Tibial artery (tissue), 4 donors: ENCODE measurements at regions not wholly inside any gene's neighbourhood (a gene's known extent, or its start where the extent isn't known, plus 50 kb on each side); places are given as distances from the start of the nearest gene placed in this dataset.

ENCODE experiments used
- DNase-seq, 2 donors: peaks; one replicate each; pipeline ENCODE4 v3.0.0-alpha.2; 2019
- H3K27ac ChIP-seq, 2 donors: fragments of 200-600 bp; sonication (generic) in 1 of 2; 1 replicate in 1 of 2; 2 replicates in 1 of 2; pipeline ENCODE4 v1.5.1; 2018 to 2019; ENCODE audit warnings: mild to moderate bottlenecking in 1 of 2
- H3K27me3 ChIP-seq, 2 donors: fragments of 200-600 bp; sonication (generic) in 1 of 2; one replicate each; pipeline versions ENCODE4 v1.5.1 to v1.6.0; 2016 to 2019
- H3K36me3 ChIP-seq, 3 donors: fragments of 200-600 bp; sonication (generic) in 2 of 3; one replicate each; pipeline ENCODE4 v1.5.1; 2016 to 2019; ENCODE audit warnings: mild to moderate bottlenecking in 2 of 3
- H3K4me1 ChIP-seq, 4 donors: fragments of 200-600 bp; sonication (generic) in 2 of 4; 1 replicate in 3 of 4; 2 replicates in 1 of 4; pipeline ENCODE4 v1.5.1; 2016 to 2019
- H3K4me3 ChIP-seq, 2 donors: fragments of 200-600 bp; sonication (generic) in 1 of 2; 1 replicate in 1 of 2; 2 replicates in 1 of 2; pipeline ENCODE4 v1.5.1; 2018 to 2019; ENCODE audit warnings: mild to moderate bottlenecking in 2 of 2
- H3K9me3 ChIP-seq, 3 donors: fragments of 200-600 bp; sonication (generic) in 1 of 3; one replicate each; pipeline ENCODE4 v1.5.1; 2016 to 2019
- intact Hi-C: fragments of 100-400 bp; cut with DNase I; formaldehyde crosslinking; loops from one replicate; pipeline ENCODE4 v1.15.0; 2023; ENCODE audit warnings: low total_unique reads
- TF ChIP-seq, protein P1 (sequence below), 2 experiments: fragments of 200-600 bp in 1 of 2; fragments of 450-650 bp in 1 of 2; IDR thresholded peaks; one replicate each; pipeline ENCODE4 v1.5.1; 2017 to 2019; ENCODE audit warnings: antibody characterized with exemption in 2 of 2, mild to moderate bottlenecking in 1 of 2, moderate library complexity in 1 of 2

DNA sequence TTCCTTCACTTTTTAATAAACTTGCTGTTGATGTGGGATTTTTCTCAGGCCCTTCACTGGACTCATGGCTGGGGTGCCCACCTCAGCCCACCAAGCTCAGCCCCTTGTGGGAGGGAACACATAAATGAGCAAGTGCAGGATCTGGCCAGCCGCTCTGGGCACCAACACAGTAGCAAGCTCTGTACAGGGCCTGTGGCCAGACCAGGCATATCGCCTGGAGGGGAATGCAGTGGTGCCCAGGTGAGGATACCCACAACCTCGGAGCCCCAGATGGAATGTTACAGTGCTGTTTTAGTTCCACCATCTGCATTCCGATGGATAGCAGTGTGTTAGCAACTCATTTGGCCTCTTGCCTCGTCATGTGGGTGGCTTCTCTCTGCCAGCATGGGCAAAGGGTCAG, 234.6 kb downstream of the PPP1R3A start:
- Histone ChIP-seq H3K4me3 (no peak overlapping the region), H3K36me3 (no peaks in the 10 kb centered on the region), H3K4me1 (no peaks in the 10 kb centered on the region), H3K27me3 (no peaks in the 10 kb centered on the region), H3K9me3 (no peaks in the 10 kb centered on the region), H3K27ac (no peak overlapping the region)
- intact Hi-C loops: no loop called here
- DNase-seq: no peak
- TF ChIP-seq, protein P1, sequence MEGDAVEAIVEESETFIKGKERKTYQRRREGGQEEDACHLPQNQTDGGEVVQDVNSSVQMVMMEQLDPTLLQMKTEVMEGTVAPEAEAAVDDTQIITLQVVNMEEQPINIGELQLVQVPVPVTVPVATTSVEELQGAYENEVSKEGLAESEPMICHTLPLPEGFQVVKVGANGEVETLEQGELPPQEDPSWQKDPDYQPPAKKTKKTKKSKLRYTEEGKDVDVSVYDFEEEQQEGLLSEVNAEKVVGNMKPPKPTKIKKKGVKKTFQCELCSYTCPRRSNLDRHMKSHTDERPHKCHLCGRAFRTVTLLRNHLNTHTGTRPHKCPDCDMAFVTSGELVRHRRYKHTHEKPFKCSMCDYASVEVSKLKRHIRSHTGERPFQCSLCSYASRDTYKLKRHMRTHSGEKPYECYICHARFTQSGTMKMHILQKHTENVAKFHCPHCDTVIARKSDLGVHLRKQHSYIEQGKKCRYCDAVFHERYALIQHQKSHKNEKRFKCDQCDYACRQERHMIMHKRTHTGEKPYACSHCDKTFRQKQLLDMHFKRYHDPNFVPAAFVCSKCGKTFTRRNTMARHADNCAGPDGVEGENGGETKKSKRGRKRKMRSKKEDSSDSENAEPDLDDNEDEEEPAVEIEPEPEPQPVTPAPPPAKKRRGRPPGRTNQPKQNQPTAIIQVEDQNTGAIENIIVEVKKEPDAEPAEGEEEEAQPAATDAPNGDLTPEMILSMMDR (IDR thresholded peaks at IDR 0.05): no peak

DNA sequence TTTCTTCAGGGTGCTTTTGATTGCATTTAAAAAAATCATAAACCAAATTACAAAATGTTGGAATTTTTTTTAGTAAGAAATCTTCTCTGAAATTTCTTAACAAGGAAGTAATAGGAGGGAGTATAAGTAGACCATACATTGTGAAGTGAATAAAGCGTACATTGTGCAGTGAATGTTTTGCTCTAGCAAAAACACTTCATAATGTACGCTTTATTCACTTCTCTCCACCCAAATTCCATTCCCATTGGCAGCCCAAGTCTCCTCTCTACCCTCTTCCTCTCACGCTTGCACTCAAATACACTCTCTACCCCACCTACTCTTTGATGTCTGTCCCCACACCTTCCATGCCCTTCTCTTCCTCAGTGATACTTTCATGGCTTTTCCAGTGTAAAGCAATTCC, 241.0 kb downstream of the PPP1R3A start:
- DNase-seq: no peak
- Histone ChIP-seq H3K27ac (no peak overlapping the region), H3K4me1 (no peaks in the 10 kb centered on the region), H3K27me3 (no peaks in the 10 kb centered on the region), H3K36me3 (no peaks in the 10 kb centered on the region), H3K9me3 (no peaks in the 10 kb centered on the region), H3K4me3 (no peak overlapping the region)
- intact Hi-C loops: no loop called here
- TF ChIP-seq, protein P1 (IDR thresholded peaks at IDR 0.05): no peak

DNA sequence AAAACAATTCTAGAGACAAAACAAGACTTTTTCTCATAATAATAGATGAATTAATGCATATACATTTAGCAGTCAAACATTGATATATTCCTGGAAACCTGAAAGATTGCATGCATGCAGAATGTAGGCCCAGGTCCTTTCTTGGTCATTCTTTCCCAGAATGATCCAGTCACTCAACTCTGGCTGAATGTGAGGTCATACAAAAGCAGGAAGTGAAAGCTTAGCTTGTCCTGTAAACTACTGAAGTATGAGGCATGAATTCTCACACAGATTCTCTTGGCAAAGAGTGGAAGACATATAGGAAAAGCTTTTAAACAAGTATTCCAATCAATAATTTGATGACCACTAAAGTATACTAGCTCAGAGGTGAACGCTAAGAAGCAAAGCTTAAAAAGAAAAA, 253.9 kb downstream of the PPP1R3A start:
- Histone ChIP-seq H3K27ac (no peak overlapping the region), H3K27me3 (no peaks in the 10 kb centered on the region), H3K4me3 (no peak overlapping the region), H3K36me3 (no peaks in the 10 kb centered on the region), H3K9me3 (no peaks in the 10 kb centered on the region), H3K4me1 (no peaks in the 10 kb centered on the region)
- DNase-seq: no peak
- intact Hi-C loops: no loop called here
- TF ChIP-seq, protein P1 (IDR thresholded peaks at IDR 0.05): no peak

DNA sequence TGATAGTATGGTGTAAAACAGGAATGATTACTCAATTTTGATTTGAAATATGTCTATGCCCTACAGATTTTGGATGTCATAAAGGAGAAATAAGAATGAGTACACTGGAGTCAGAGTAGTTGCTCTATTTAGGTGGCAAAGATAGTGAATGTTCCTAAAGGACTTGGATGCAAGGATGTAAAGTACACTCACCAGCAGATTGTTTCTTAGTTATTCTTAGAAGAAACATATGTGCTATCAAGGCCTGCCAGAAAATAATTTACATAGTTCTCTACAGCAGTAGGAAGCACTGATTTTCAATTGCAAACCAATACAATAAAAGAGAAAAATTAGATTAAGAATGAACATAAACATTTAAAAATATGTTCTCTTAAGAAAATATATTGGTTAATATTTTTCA, 259.4 kb downstream of the PPP1R3A start:
- H3K27ac ChIP-seq: no peak overlapping the region
- intact Hi-C loops: no loop called here
- H3K9me3 ChIP-seq: no peaks in the 10 kb centered on the region
- TF ChIP-seq, protein P1 (IDR thresholded peaks at IDR 0.05): no peak
- H3K4me1 ChIP-seq: no peaks in the 10 kb centered on the region
- no peaks in the 10 kb centered on the region for H3K36me3 ChIP-seq
- H3K27me3 ChIP-seq: no peaks in the 10 kb centered on the region
- no peak for DNase-seq
- no peak overlapping the region for H3K4me3 ChIP-seq

DNA sequence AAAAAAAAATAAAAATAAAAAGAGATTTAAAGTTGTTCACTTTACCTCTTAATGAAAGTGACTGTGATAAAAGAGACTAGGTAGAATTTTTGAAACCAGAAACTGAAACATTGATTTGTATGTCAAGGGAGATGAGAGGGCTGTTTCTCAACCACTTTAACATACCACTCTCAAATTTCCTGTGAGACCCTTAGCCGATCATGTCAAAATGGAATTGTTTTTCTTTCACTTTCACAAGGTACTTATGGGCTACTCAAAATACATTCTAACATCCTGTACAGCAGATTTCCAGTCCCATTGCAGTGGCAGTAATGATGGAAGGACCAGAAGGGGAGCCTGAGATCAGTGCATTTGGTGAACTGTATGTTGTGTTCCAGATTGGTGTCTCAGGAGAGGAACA, 261.2 kb downstream of the PPP1R3A start:
- no peaks in the 10 kb centered on the region for H3K27me3 ChIP-seq
- no peak for DNase-seq
- no peak overlapping the region for H3K27ac ChIP-seq
- TF ChIP-seq, protein P1 (IDR thresholded peaks at IDR 0.05): no peak
- no peaks in the 10 kb centered on the region for H3K4me1 ChIP-seq
- no peaks in the 10 kb centered on the region for H3K9me3 ChIP-seq
- no peak overlapping the region for H3K4me3 ChIP-seq
- H3K36me3 ChIP-seq: no peaks in the 10 kb centered on the region
- intact Hi-C loops: no loop called here

DNA sequence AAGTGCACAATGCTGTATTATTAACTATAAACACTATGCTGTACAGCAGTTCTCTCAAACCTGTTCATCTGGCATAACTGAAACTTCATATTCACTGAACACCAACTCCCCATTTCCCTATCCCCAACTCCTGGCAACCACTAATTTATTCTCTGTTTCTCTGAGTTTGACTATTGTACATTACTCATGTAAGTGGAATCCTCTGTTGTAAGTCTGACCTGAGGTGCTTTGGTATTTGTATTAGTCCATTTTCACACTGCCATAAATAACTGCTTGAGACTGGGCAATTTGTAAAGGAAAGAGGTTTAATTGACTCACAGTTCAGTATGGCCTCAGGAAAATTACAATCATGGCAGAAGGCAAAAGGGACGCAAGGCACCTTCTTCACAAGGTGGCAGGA, 266.3 kb downstream of the PPP1R3A start:
- Histone ChIP-seq H3K36me3 (no peaks in the 10 kb centered on the region), H3K4me1 (no peaks in the 10 kb centered on the region), H3K27ac (no peak overlapping the region), H3K9me3 (no peaks in the 10 kb centered on the region), H3K27me3 (no peaks in the 10 kb centered on the region), H3K4me3 (no peak overlapping the region)
- TF ChIP-seq, protein P1 (IDR thresholded peaks at IDR 0.05): no peak
- no peak for DNase-seq
- intact Hi-C loops: no loop called here
